Activated naive CD8-positive, alpha-beta T cell treated with anti-CD3 and anti-CD28 coated beads for 36 hours (primary cell): ENCODE measurements at regions not wholly inside any gene's neighbourhood (a gene's known extent, or its start where the extent isn't known, plus 50 kb on each side); places are given as distances from the start of the nearest gene placed in this dataset.

ENCODE experiments used
- DNase-seq: peaks from one replicate; pipeline ENCODE4 v3.0.0; 2021
- H3K27ac Mint-ChIP-seq: one replicate; pipeline ENCODE4 v1.8.0; 2022; ENCODE audit warnings: mild to moderate bottlenecking, moderate library complexity, mixed read lengths
- H3K27me3 Mint-ChIP-seq: one replicate; pipeline ENCODE4 v1.8.0; 2022; ENCODE audit warnings: mild to moderate bottlenecking, mixed read lengths
- H3K36me3 Mint-ChIP-seq: one replicate; pipeline ENCODE4 v1.8.0; 2021; ENCODE audit warnings: mild to moderate bottlenecking, mixed read lengths
- H3K4me1 Mint-ChIP-seq: one replicate; pipeline ENCODE4 v1.8.0; 2021; ENCODE audit warnings: mixed read lengths
- H3K4me3 Mint-ChIP-seq: one replicate; pipeline ENCODE4 v1.8.0; 2022; ENCODE audit warnings: mild to moderate bottlenecking, moderate library complexity, mixed read lengths
- H3K9me3 Mint-ChIP-seq: one replicate; pipeline ENCODE4 v1.8.0; 2022; ENCODE audit warnings: mixed read lengths

DNA sequence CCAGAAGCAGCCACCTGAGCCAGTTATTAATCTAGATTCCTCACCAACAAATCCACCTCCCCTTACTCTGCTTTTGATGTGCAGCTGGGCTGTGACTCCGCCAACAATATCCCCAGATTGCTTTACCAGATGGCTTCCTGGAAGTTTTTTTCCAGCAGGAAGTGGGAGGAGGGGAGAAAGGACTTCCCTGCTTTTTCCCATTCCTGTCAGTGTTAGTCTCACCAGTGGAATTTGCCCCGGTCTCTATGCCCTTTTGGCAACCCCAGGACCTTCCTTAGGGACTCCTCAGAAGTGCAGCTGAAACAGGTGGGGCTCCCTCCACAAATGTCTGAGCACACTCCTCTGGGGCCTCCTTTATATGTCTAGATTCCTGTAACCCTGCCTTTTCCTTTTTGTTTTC is 465.2 kb upstream of the IGFBP7 start:
- Mint-ChIP-seq H3K36me3 (no peaks in the 10 kb centered on the region), H3K4me1 (no peaks in the 10 kb centered on the region), H3K27ac (no peak overlapping the region), H3K9me3 (no peaks in the 10 kb centered on the region), H3K4me3 (no peak overlapping the region), H3K27me3 (no peaks in the 10 kb centered on the region)
- no peak for DNase-seq

- Mint-ChIP-seq H3K27ac (no peak overlapping the region), H3K36me3 (no peaks in the 10 kb centered on the region), H3K9me3 (no peaks in the 10 kb centered on the region), H3K4me1 (no peaks in the 10 kb centered on the region), H3K4me3 (no peak overlapping the region), H3K27me3 (no peaks in the 10 kb centered on the region)
- DNase-seq, result no peak
Observed at GRCh38 chr4:57554556-57555092, 444.4 kb upstream of the IGFBP7 start.

- H3K4me1 Mint-ChIP-seq, result no peaks in the 10 kb centered on the region
- H3K27me3 Mint-ChIP-seq, result no peaks in the 10 kb centered on the region
- H3K9me3 Mint-ChIP-seq, result no peaks in the 10 kb centered on the region
- DNase-seq, result no peak
- H3K27ac Mint-ChIP-seq, result no peak overlapping the region
- no peak overlapping the region for H3K4me3 Mint-ChIP-seq
- H3K36me3 Mint-ChIP-seq, result no peaks in the 10 kb centered on the region
Observed at GRCh38 chr4:57553728-57554127, 443.5 kb upstream of the IGFBP7 start.

- H3K27me3 Mint-ChIP-seq, result no peaks in the 10 kb centered on the region
- no peak overlapping the region for H3K4me3 Mint-ChIP-seq
- no peaks in the 10 kb centered on the region for H3K9me3 Mint-ChIP-seq
- H3K4me1 Mint-ChIP-seq, result no peaks in the 10 kb centered on the region
- no peaks in the 10 kb centered on the region for H3K36me3 Mint-ChIP-seq
- no peak overlapping the region for H3K27ac Mint-ChIP-seq
- no peak for DNase-seq
Observed at GRCh38 chr4:57550198-57550597, 440.0 kb upstream of the IGFBP7 start.

DNA sequence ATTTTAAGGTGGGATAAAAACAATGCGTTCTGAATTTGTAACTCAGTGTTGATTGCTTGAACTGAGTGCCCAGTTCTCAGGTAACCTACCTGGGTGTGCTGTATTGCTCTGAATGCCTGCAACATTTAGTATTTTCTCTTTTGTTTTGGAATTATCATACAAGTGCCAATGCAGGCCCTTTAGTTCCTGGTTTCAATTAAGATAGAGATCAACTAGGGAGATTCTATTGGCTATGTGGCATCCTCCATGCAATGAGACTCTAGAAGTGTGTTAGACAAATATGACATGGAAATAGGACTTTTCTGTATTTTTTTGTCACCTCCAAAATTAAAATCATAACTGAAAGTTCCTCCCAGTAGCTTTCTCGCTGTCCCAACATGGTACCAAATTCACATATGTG is 438.7 kb upstream of the IGFBP7 start:
- Mint-ChIP-seq H3K27ac (no peak overlapping the region), H3K9me3 (no peaks in the 10 kb centered on the region), H3K27me3 (no peaks in the 10 kb centered on the region), H3K4me3 (no peak overlapping the region), H3K36me3 (no peaks in the 10 kb centered on the region), H3K4me1 (no peaks in the 10 kb centered on the region)
- DNase-seq, result no peak

DNA sequence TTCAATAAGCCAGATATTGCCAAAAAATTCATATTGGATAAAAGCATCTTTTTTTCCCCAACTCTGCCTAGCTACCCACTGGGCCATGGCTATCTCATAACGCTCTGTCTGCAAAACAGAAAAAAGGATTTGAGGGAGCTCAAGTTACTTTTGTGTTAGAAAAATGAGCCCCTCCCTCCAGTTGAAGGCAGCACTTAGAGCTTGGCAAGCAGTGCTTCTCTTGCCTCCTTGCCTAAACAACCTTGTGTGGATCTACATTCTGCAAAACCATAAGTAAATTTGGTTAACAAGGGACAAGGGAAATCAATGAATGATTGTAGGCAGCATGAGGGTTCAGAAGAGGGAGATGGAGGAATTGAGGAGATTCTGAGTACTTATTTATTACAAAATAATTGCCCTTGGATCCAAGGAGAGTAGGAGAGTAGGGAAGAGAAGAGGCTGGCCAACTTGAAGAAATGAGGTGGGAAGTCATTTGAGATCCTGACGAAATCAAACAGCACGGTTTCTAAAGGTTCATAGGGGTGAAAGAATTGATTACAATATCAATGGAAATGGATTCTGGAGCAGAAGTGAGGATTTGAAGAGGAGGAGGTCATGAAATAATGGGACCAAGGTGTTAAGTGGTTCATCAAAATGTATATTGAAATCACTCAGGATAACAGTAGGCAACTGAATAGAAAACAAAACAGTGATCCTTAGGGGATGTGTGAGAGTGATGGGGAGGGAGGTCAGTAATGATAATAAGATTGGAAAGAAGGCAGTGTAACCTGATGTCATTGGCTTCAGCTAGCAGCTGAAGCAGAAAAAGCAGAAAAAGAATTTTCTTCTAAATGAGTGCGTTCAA is 434.8 kb upstream of the IGFBP7 start:
- Mint-ChIP-seq H3K27ac (no peak overlapping the region), H3K27me3 (no peaks in the 10 kb centered on the region), H3K9me3 (no peaks in the 10 kb centered on the region), H3K4me1 (no peaks in the 10 kb centered on the region), H3K4me3 (no peak overlapping the region), H3K36me3 (no peaks in the 10 kb centered on the region)
- DNase-seq, result no peak

- Mint-ChIP-seq H3K36me3 (no peaks in the 10 kb centered on the region), H3K4me3 (no peak overlapping the region), H3K27ac (no peak overlapping the region), H3K9me3 (peaks cover under 1% of the 10 kb centered on the region), H3K27me3 (no peaks in the 10 kb centered on the region), H3K4me1 (no peaks in the 10 kb centered on the region)
- DNase-seq, result no peak
Observed at GRCh38 chr4:57504797-57505530, 394.8 kb upstream of the IGFBP7 start.

DNA sequence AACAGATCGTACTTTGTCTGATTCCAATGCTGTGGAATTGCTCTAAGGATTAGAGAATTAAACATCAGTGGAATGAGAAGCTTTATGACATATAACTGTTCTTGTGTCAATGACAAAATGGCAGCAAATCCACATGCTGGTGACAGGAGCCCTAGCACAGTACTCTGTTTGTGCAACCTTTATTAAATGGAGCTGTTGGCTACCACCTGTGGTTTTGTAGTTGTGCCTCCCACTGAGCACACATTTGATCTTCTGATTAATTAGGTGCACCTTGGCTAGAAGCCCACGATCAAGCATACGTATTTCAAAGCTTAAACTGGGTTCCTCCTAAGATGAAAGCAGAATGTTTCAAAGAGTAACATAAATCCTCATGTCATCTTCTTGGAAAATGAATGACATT is 394.0 kb upstream of the IGFBP7 start:
- Mint-ChIP-seq H3K36me3 (no peaks in the 10 kb centered on the region), H3K9me3 (no peaks in the 10 kb centered on the region), H3K27ac (no peak overlapping the region), H3K27me3 (no peaks in the 10 kb centered on the region), H3K4me1 (no peaks in the 10 kb centered on the region), H3K4me3 (no peak overlapping the region)
- no peak for DNase-seq

GRCh38 chr4:57501720-57502119 is 391.5 kb upstream of the IGFBP7 start:
- H3K27ac Mint-ChIP-seq, result no peak overlapping the region
- H3K4me1 Mint-ChIP-seq, result no peaks in the 10 kb centered on the region
- H3K9me3 Mint-ChIP-seq, result no peaks in the 10 kb centered on the region
- H3K36me3 Mint-ChIP-seq, result no peaks in the 10 kb centered on the region
- H3K27me3 Mint-ChIP-seq, result no peaks in the 10 kb centered on the region
- H3K4me3 Mint-ChIP-seq, result no peak overlapping the region
- DNase-seq, result no peak

DNA sequence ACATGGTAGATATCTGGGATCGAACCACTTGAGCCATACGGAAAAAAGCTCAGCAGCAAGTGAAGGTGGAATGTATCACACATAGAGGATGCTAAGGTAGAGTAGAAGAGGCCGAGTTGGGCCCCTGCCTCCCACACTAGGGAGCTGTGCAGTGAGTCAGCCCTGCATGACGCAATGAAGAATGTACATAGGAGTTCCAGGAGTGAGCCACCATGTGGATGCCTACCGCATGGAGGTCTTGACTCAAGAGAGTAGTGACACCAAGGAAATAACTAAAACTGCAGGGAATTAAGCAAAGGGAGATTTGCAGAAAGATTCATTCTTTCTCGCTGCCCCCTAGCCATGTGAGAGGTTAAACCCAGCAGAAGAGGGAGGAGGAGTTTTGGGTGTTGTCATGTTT is 389.6 kb upstream of the IGFBP7 start:
- DNase-seq, result no peak
- no peak overlapping the region for H3K27ac Mint-ChIP-seq
- H3K27me3 Mint-ChIP-seq, result no peaks in the 10 kb centered on the region
- H3K4me3 Mint-ChIP-seq, result no peak overlapping the region
- no peaks in the 10 kb centered on the region for H3K36me3 Mint-ChIP-seq
- no peaks in the 10 kb centered on the region for H3K4me1 Mint-ChIP-seq
- no peaks in the 10 kb centered on the region for H3K9me3 Mint-ChIP-seq

DNA sequence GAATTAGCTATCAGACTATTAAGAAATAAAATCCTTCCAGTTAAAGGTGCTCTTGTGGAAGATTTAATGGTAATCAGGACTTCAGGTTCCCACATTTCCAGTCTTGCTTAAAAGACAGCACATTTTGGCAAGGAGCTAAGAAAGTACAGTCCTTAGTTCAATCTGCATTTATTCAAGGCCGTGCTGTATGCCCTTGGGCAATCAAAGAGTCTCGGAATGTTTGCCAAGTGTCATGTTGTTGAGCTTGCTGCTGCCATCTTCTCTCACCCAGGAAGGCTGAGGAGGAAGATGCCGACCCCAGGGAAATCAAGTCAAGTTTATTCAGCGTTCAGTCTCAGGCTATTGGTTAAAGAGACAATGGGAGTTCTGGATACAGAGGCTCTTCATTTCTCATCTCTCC is 388.1 kb upstream of the IGFBP7 start:
- Mint-ChIP-seq H3K4me3 (no peak overlapping the region), H3K27me3 (no peaks in the 10 kb centered on the region), H3K9me3 (no peaks in the 10 kb centered on the region), H3K27ac (no peak overlapping the region), H3K36me3 (no peaks in the 10 kb centered on the region), H3K4me1 (no peaks in the 10 kb centered on the region)
- no peak for DNase-seq

- Mint-ChIP-seq H3K4me3 (no peak overlapping the region), H3K4me1 (no peaks in the 10 kb centered on the region), H3K27ac (no peak overlapping the region), H3K9me3 (no peaks in the 10 kb centered on the region), H3K27me3 (no peaks in the 10 kb centered on the region), H3K36me3 (no peaks in the 10 kb centered on the region)
- no peak for DNase-seq
Observed at GRCh38 chr4:57496697-57497471, 386.7 kb upstream of the IGFBP7 start.

DNA sequence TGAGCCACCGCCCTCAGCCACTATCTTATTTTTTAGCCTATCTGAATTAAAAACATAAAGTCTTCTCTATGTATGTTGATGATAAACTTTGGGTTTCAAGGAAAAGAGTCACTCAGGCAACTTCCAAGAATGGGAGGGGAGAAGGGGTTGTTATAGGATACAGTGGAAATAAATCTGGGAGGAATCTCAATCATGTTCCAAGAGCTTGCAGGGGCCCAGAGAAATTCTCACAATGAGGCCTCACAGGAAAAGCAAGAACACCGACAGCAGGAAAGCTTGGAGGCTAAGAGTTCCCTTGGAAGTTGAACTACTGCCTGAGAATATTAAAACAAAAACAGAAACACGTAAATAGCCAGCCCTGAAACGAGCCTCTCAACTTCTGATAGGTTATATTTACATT is 384.6 kb upstream of the IGFBP7 start:
- H3K4me3 Mint-ChIP-seq, result no peak overlapping the region
- H3K4me1 Mint-ChIP-seq, result no peaks in the 10 kb centered on the region
- H3K27me3 Mint-ChIP-seq, result no peaks in the 10 kb centered on the region
- DNase-seq, result no peak
- no peaks in the 10 kb centered on the region for H3K9me3 Mint-ChIP-seq
- H3K27ac Mint-ChIP-seq, result no peak overlapping the region
- no peaks in the 10 kb centered on the region for H3K36me3 Mint-ChIP-seq

DNA sequence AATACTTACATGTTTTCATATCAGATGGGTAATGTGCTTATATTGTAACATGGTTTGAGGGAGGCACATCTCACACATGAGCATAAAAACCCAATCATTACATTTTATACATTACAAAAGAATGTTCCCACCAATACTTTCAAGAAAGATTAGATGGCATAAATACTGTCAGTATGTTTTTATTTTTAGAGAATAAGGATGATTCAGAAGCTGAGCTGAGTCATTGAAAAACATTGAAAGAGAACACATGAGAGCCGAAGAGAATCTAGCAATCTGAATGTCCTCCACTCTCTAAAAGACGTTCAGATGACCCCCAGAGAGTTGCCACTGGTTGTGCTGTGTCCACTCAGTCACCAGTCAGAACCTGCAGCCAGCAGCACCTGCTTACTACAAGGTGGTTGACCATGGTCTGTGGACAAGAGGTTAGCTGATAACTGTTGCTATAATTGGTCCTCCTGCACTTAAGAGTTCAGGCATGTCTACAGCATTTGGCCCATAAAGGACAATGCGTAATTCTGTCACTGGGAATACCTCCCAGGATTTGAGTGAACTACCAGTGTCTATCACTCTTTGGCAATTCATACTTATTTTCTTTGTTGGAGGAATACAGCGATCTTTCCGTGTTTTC is 382.2 kb upstream of the IGFBP7 start:
- H3K27ac Mint-ChIP-seq, result no peak overlapping the region

GRCh38 chr4:57491388-57491787 is 381.2 kb upstream of the IGFBP7 start:
- no peak for DNase-seq
- Mint-ChIP-seq H3K4me1 (no peaks in the 10 kb centered on the region), H3K36me3 (no peaks in the 10 kb centered on the region), H3K27ac (no peak overlapping the region), H3K4me3 (no peak overlapping the region), H3K27me3 (no peaks in the 10 kb centered on the region), H3K9me3 (no peaks in the 10 kb centered on the region)

More for the DNA sequence above, 382.2 kb upstream of the IGFBP7 start:
- Mint-ChIP-seq H3K27me3 (no peaks in the 10 kb centered on the region), H3K36me3 (no peaks in the 10 kb centered on the region), H3K4me1 (no peaks in the 10 kb centered on the region), H3K4me3 (no peak overlapping the region), H3K9me3 (no peaks in the 10 kb centered on the region)
- DNase-seq, result no peak
